ENCODE measurements at regions not wholly inside any gene's neighbourhood (a gene's known extent, or its start where the extent isn't known, plus 50 kb on each side); places are given as distances from the start of the nearest gene placed in this dataset.

DNA sequence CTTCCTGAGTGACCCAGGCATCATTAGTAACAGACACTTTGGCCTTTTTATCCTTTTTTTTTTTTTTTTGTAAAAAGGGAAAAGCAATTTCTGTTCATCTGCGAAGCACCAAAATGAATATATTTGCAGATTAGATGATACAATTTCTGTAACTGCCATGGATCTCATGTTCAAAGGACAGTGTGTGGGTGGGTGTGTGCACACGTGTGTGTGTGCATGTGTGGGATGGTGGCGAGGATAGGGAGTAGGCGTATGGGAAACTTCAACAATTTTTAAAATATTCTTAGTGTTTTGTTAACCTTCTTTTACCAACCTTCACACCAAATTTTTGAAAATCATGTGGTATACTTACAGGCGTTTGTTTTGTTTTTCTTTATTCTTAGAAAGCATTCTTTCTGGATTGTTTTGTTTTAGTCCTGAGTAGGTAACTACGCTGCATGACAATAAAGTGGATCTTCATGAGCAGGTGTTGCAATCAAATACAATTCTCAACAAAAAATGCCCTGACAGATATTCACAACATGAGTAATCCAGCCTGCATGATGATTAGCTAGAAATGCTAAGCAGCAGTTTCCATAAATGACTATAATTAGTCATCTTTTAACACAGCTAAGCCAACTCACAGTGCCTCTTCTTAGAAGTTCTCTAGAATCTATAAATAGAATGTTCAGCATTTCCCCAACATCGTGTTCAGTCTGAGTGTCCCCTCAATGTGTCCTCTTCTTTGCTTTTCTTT is 53.5 kb upstream of the RMDN2 start:
- Histone ChIP-seq H3K36me3 (ENCODE audit: control insufficient read depth in 2 of 2, insufficient read depth in 2 of 2, low read length in 1 of 2) (no peaks in the 10 kb centered on the region), H3K27me3 (ENCODE audit: control insufficient read depth in 1 of 2, insufficient read depth in 2 of 2, low read length in 2 of 2) (no peaks in the 10 kb centered on the region), H3K4me1 (ENCODE audit: control insufficient read depth in 2 of 2, insufficient read depth in 2 of 2, low read length in 1 of 2) (peaks cover 0 to 3% of the 10 kb centered on the region in 2 donors), H3K27ac (ENCODE audit: low read depth in 2 of 2, low read length in 1 of 2) (no peak overlapping the region), H3K4me3 (ENCODE audit: low read depth in 1 of 2, low read length in 2 of 2) (no peak overlapping the region), H3K9me3 (ENCODE audit: control insufficient read depth in 2 of 2, insufficient read depth in 1 of 2, low read depth in 1 of 2, low read length in 1 of 2) (no peaks in the 10 kb centered on the region)
- 45 to 57% methylated on average over 7 of the region's 7 CpGs for WGBS, 2 donors

DNA sequence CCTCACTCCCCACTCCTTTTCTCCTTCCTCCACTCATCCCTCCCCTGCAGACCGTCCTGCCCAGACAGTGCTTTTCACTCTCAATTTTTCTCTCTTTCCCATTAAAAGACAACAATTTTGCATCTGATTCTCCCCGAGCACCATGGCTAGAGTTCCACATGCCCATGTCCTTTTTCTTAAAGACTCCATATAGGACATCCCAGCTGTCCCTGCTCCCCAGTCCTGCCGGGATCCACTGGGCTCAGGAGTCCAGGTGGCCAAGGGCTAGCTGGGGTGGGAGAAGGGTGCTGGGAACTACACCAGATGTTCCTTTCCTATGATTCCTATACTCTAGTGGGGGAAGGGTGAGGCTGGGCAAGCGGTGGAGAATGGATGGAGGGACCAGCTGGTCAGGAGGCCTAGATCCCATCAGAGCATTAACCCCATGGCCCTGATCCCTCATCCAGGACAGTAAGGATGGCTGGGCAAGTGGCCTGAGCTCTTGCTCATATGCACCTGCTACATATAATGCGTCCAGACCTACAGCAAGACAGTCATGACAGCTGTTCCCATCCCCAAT is 52.8 kb upstream of the RMDN2 start:
- 79 to 83% methylated on average over 5 of the region's 5 CpGs for WGBS, 2 donors
- Histone ChIP-seq H3K4me3 (ENCODE audit: low read depth in 1 of 2, low read length in 2 of 2) (no peak overlapping the region), H3K4me1 (ENCODE audit: control insufficient read depth in 2 of 2, insufficient read depth in 2 of 2, low read length in 1 of 2) (peaks cover 0 to 3% of the 10 kb centered on the region in 2 donors), H3K36me3 (ENCODE audit: control insufficient read depth in 2 of 2, insufficient read depth in 2 of 2, low read length in 1 of 2) (no peaks in the 10 kb centered on the region), H3K27me3 (ENCODE audit: control insufficient read depth in 1 of 2, insufficient read depth in 2 of 2, low read length in 2 of 2) (no peaks in the 10 kb centered on the region), H3K27ac (ENCODE audit: low read depth in 2 of 2, low read length in 1 of 2) (peak overlapping the region in 1 of 2 donors; percentile 0), H3K9me3 (ENCODE audit: control insufficient read depth in 2 of 2, insufficient read depth in 1 of 2, low read depth in 1 of 2, low read length in 1 of 2) (no peaks in the 10 kb centered on the region)

DNA sequence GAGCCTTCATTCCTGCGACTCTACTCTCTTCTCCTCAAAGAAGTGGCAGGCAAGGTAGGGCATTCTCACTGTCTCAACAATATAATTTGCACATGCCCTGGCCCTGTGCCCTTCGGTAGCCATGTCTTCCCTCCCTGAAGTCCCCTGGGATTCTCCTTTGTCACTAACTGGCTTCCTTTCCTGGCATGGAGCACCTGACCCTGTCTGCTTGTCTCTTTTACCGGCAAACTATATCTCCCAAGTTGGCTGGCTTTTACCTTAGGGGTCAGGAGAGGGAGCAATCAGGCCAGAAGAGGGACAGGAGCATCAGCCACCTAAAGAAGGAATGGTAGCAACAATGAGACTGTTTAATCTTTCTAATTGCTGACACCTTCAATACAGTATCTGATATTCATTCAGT is 51.9 kb upstream of the RMDN2 start:
- Histone ChIP-seq H3K4me1 (ENCODE audit: control insufficient read depth in 2 of 2, insufficient read depth in 2 of 2, low read length in 1 of 2) (peaks cover 0 to 3% of the 10 kb centered on the region in 2 donors), H3K27me3 (ENCODE audit: control insufficient read depth in 1 of 2, insufficient read depth in 2 of 2, low read length in 2 of 2) (no peaks in the 10 kb centered on the region), H3K4me3 (ENCODE audit: low read depth in 1 of 2, low read length in 2 of 2) (no peak overlapping the region), H3K27ac (ENCODE audit: low read depth in 2 of 2, low read length in 1 of 2) (no peak overlapping the region), H3K36me3 (ENCODE audit: control insufficient read depth in 2 of 2, insufficient read depth in 2 of 2, low read length in 1 of 2) (no peaks in the 10 kb centered on the region), H3K9me3 (ENCODE audit: control insufficient read depth in 2 of 2, insufficient read depth in 1 of 2, low read depth in 1 of 2, low read length in 1 of 2) (no peaks in the 10 kb centered on the region)
- 74 to 78% methylated on average over 3 of the region's 3 CpGs for WGBS, 2 donors

DNA sequence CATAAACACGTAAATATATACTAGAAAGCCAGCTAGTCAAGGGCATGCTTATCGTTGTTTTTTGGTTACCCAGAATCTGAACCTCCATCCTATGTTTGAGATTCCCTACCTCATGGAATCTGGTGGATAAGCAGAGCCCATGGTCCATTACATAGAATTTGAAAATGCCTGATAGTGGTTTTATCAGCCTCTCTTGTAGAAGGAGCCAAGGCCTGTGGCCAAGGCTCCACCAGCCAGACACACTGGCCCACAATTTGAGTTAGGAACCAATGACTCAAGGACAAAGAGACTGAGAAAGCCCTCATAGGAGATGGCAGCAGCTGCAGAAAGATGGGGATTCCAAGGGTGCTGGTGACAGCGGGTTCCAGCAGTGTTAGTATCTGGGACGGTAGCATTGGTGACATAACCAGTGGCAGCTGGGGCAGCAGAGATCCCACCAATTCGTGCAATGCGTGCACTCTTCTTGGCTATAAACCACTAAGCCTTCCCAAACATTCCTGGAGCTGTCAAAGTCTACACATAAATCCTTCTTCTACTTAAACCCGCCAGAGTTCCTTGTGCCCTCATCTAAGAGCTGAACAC is 51.2 kb upstream of the RMDN2 start:
- Histone ChIP-seq H3K27ac (ENCODE audit: low read depth in 2 of 2, low read length in 1 of 2) (no peak overlapping the region), H3K27me3 (ENCODE audit: control insufficient read depth in 1 of 2, insufficient read depth in 2 of 2, low read length in 2 of 2) (no peaks in the 10 kb centered on the region), H3K36me3 (ENCODE audit: control insufficient read depth in 2 of 2, insufficient read depth in 2 of 2, low read length in 1 of 2) (no peaks in the 10 kb centered on the region), H3K9me3 (ENCODE audit: control insufficient read depth in 2 of 2, insufficient read depth in 1 of 2, low read depth in 1 of 2, low read length in 1 of 2) (no peaks in the 10 kb centered on the region), H3K4me1 (ENCODE audit: control insufficient read depth in 2 of 2, insufficient read depth in 2 of 2, low read length in 1 of 2) (peaks cover 0 to 3% of the 10 kb centered on the region in 2 donors), H3K4me3 (ENCODE audit: low read depth in 1 of 2, low read length in 2 of 2) (no peak overlapping the region)
- WGBS, 2 donors: 91 to 94% methylated on average over 7 of the region's 7 CpGs

DNA sequence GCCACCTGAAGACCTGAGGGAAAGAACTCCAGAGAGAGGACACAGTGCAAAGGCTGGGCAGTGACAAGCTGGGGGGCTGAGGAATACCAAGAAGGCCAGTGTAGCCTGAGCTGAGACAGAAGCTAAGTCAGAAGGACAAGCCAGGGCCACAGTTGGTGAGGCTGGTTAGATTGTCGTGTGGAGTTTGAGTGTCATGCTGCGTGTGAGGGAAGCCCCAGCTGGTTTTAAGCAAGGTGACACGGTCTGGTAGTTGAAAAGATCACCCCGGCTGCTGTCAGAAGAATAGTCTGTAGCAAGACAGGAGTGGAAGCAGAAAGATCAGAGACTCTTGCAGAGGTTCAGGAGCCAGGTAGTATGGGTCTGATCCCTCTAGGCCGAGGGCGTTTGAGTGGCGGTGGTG is 50.6 kb upstream of the RMDN2 start:
- H3K27ac ChIP-seq (ENCODE audit: low read depth in 2 of 2, low read length in 1 of 2): no peak overlapping the region
- peaks cover 0 to 3% of the 10 kb centered on the region in 2 donors for H3K4me1 ChIP-seq (ENCODE audit: control insufficient read depth in 2 of 2, insufficient read depth in 2 of 2, low read length in 1 of 2)
- no peak overlapping the region for H3K4me3 ChIP-seq (ENCODE audit: low read depth in 1 of 2, low read length in 2 of 2)
- WGBS, 2 donors: 92 to 94% methylated on average over 7 of the region's 7 CpGs
- no peaks in the 10 kb centered on the region for H3K9me3 ChIP-seq (ENCODE audit: control insufficient read depth in 2 of 2, insufficient read depth in 1 of 2, low read depth in 1 of 2, low read length in 1 of 2)
- no peaks in the 10 kb centered on the region for H3K36me3 ChIP-seq (ENCODE audit: control insufficient read depth in 2 of 2, insufficient read depth in 2 of 2, low read length in 1 of 2)
- no peaks in the 10 kb centered on the region for H3K27me3 ChIP-seq (ENCODE audit: control insufficient read depth in 1 of 2, insufficient read depth in 2 of 2, low read length in 2 of 2)
